ENCODE measurements at regions not wholly inside any gene's neighbourhood (a gene's known extent, or its start where the extent isn't known, plus 50 kb on each side); places are given as distances from the start of the nearest gene placed in this dataset.

DNA sequence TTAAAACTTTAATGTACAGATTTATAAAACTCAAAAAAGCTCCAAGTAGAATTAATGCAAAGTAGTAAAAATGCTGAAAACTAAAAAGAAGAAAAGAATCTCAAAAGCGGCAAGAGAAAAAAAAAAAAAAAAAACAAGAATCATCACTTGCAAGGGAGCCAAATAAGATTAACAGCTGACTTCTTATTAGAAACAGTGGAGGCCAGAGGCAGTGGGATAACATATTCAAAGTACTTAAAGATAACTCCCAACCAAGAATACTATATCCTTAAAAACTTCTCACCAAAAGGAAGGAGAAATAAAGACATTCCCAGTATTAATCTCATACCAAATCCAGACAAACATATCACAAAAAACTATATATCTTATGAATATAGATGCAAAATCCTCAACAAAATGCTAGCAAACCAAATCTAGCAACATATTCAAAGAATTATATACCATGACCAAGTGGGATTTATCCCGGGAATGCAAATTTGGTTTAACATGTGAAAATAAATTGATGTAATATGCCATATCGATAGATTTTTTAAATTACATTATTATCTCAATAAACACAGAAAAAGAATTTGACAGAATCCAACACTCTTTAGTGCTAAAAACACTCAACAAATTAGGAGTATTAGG, 62.7 kb downstream of the CAMK2N1 start:
- no peak overlapping the region for H3K27ac ChIP-seq (ENCODE audit: low read depth in 2 of 2, low read length in 1 of 2)
- H3K79me2 ChIP-seq (ENCODE audit: insufficient read depth) = no peaks in the 10 kb centered on the region
- peaks cover 10% of the 10 kb centered on the region for H3F3A ChIP-seq (replicated peaks; ENCODE audit: insufficient read depth)
- no peak for DNase-seq
- H4K20me1 ChIP-seq (ENCODE audit: insufficient read depth) = no peaks in the 10 kb centered on the region
- 44% methylated on average over 3 of the region's 3 CpGs for WGBS (ENCODE audit: low lambda C conversion rate)
- H3K27me3 ChIP-seq (ENCODE audit: insufficient read depth) = no peaks in the 10 kb centered on the region
- no peaks in the 10 kb centered on the region for H3K36me3 ChIP-seq (replicated peaks in 1 of 2; ENCODE audit: control insufficient read depth in 1 of 2, insufficient read depth in 2 of 2, low read length in 1 of 2)
- H2AFZ ChIP-seq (ENCODE audit: low read depth) = no peak overlapping the region
- TF ChIP-seq RXRA (IDR thresholded peaks at IDR 0.05; ENCODE audit: borderline replicate concordance, low read depth) = no peak
- TF ChIP-seq FOXM1 (IDR thresholded peaks at IDR 0.05; ENCODE audit: low read depth) = no peak
- TF ChIP-seq RCOR1 (IDR thresholded peaks at IDR 0.05; ENCODE audit: low read length) = no peak
- no peak for TF ChIP-seq GATA2 (CRISPR knock-in tag; IDR thresholded peaks at IDR 0.05)
- TF ChIP-seq PBX3 (IDR thresholded peaks at IDR 0.05) = no peak
- no peak for TF ChIP-seq JUND (IDR thresholded peaks at IDR 0.05)
- no peak for TF ChIP-seq SMC3 (IDR thresholded peaks at IDR 0.05; ENCODE audit: low read depth, low read length)
- TF ChIP-seq, protein P1, sequence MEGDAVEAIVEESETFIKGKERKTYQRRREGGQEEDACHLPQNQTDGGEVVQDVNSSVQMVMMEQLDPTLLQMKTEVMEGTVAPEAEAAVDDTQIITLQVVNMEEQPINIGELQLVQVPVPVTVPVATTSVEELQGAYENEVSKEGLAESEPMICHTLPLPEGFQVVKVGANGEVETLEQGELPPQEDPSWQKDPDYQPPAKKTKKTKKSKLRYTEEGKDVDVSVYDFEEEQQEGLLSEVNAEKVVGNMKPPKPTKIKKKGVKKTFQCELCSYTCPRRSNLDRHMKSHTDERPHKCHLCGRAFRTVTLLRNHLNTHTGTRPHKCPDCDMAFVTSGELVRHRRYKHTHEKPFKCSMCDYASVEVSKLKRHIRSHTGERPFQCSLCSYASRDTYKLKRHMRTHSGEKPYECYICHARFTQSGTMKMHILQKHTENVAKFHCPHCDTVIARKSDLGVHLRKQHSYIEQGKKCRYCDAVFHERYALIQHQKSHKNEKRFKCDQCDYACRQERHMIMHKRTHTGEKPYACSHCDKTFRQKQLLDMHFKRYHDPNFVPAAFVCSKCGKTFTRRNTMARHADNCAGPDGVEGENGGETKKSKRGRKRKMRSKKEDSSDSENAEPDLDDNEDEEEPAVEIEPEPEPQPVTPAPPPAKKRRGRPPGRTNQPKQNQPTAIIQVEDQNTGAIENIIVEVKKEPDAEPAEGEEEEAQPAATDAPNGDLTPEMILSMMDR (IDR thresholded peaks at IDR 0.05) = no peak
- TF ChIP-seq MXI1 (IDR thresholded peaks at IDR 0.05; ENCODE audit: low read depth, low read length) = no peak
- no peak for TF ChIP-seq TAF1 (IDR thresholded peaks at IDR 0.05; ENCODE audit: borderline replicate concordance, low read depth, low read length)
- no peak overlapping the region for H3K4me3 ChIP-seq (ENCODE audit: low read depth in 2 of 2, low read length in 1 of 2)
- H3K9me2 ChIP-seq = no peaks in the 10 kb centered on the region
- ChIA-PET POLR2A (no interaction called here), CTCF (interaction anchor here (1.6 to 6.4 kb wide), 4 partner anchors 7 to 211 kb away, joined by 4 to 43 read pairs (median 10); no protein-coding TSS in a partner anchor)
- no peak overlapping the region for H3K4me2 ChIP-seq
- no peak overlapping the region for H3K9ac ChIP-seq
- H3K9me3 ChIP-seq = peaks cover 21% of the 10 kb centered on the region
- H3K4me1 ChIP-seq (ENCODE audit: control insufficient read depth in 1 of 2, insufficient read depth in 2 of 2, low read depth in 1 of 2, low read length in 1 of 2) = no peaks in the 10 kb centered on the region; a peak in 1 of 4 replicates

DNA sequence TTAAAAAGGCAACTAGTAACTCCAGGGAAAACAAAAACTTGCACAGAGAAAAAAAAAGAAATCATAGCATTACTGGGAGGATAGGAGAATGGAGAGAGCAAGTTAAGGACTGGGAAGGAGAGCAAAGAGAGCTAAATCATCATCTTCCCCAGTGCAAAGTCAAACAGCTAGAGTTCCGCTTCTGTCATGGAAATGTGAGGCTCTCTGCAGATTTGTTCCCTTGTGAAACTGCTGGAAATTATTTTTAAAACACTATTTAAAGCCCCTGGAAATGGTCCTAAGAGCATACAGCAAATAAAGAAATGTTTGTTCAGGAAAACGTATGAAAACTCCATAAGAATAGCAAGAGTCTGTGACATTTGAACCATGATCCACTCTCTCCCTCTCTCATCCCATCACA, 64.6 kb downstream of the CAMK2N1 start:
- peaks cover 21% of the 10 kb centered on the region for H3K9me3 ChIP-seq
- H2AFZ ChIP-seq (ENCODE audit: low read depth) = no peak overlapping the region
- no peaks in the 10 kb centered on the region for H3K9me2 ChIP-seq
- ChIA-PET CTCF (interaction anchor here (1.0 to 6.4 kb wide), 5 partner anchors 9 to 209 kb away, joined by 4 to 43 read pairs (median 5); no protein-coding TSS in a partner anchor), POLR2A (no interaction called here)
- H3K4me1 ChIP-seq (ENCODE audit: control insufficient read depth in 1 of 2, insufficient read depth in 2 of 2, low read depth in 1 of 2, low read length in 1 of 2) = no peaks in the 10 kb centered on the region; a peak in 2 of 4 replicates
- no peaks in the 10 kb centered on the region for H3K79me2 ChIP-seq (ENCODE audit: insufficient read depth)
- peaks cover 10% of the 10 kb centered on the region for H3F3A ChIP-seq (replicated peaks; ENCODE audit: insufficient read depth)
- WGBS (ENCODE audit: low lambda C conversion rate) = 43% methylated on average over 2 of the region's 2 CpGs
- DNase-seq = no peak
- no peak overlapping the region for H3K9ac ChIP-seq
- H3K27ac ChIP-seq (ENCODE audit: low read depth in 2 of 2, low read length in 1 of 2) = no peak overlapping the region
- no peaks in the 10 kb centered on the region for H3K36me3 ChIP-seq (replicated peaks in 1 of 2; ENCODE audit: control insufficient read depth in 1 of 2, insufficient read depth in 2 of 2, low read length in 1 of 2)
- no peaks in the 10 kb centered on the region for H4K20me1 ChIP-seq (ENCODE audit: insufficient read depth)
- H3K4me3 ChIP-seq (ENCODE audit: low read depth in 2 of 2, low read length in 1 of 2) = no peak overlapping the region
- no peak overlapping the region for H3K4me2 ChIP-seq
- H3K27me3 ChIP-seq (ENCODE audit: insufficient read depth) = no peaks in the 10 kb centered on the region
- TF ChIP-seq FOSL2 (IDR thresholded peaks at IDR 0.05; ENCODE audit: borderline replicate concordance, low read depth) (no peak), REST (IDR thresholded peaks at IDR 0.05; ENCODE audit: low read depth, low read length) (no peak), EP300 (IDR thresholded peaks at IDR 0.05; ENCODE audit: borderline replicate concordance in 1 of 2, low read depth in 1 of 2, low read length in 1 of 2) (no peak), TCF12 (IDR thresholded peaks at IDR 0.05) (no peak), GATA2 (CRISPR knock-in tag; IDR thresholded peaks at IDR 0.05) (no peak), NFIC (IDR thresholded peaks at IDR 0.05; ENCODE audit: borderline replicate concordance) (no peak), RXRA (IDR thresholded peaks at IDR 0.05; ENCODE audit: borderline replicate concordance, low read depth) (no peak), RAD21 (IDR thresholded peaks at IDR 0.05; ENCODE audit: low read length) (no peak)
- TF ChIP-seq, protein P2, sequence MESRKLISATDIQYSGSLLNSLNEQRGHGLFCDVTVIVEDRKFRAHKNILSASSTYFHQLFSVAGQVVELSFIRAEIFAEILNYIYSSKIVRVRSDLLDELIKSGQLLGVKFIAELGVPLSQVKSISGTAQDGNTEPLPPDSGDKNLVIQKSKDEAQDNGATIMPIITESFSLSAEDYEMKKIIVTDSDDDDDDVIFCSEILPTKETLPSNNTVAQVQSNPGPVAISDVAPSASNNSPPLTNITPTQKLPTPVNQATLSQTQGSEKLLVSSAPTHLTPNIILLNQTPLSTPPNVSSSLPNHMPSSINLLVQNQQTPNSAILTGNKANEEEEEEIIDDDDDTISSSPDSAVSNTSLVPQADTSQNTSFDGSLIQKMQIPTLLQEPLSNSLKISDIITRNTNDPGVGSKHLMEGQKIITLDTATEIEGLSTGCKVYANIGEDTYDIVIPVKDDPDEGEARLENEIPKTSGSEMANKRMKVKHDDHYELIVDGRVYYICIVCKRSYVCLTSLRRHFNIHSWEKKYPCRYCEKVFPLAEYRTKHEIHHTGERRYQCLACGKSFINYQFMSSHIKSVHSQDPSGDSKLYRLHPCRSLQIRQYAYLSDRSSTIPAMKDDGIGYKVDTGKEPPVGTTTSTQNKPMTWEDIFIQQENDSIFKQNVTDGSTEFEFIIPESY (IDR thresholded peaks at IDR 0.05; ENCODE audit: borderline replicate concordance, low read depth) = no peak
- TF ChIP-seq, protein P3, sequence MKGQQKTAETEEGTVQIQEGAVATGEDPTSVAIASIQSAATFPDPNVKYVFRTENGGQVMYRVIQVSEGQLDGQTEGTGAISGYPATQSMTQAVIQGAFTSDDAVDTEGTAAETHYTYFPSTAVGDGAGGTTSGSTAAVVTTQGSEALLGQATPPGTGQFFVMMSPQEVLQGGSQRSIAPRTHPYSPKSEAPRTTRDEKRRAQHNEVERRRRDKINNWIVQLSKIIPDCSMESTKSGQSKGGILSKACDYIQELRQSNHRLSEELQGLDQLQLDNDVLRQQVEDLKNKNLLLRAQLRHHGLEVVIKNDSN (IDR thresholded peaks at IDR 0.05; ENCODE audit: borderline replicate concordance, low read depth) = no peak
